GM12892 (cell line): ENCODE measurements at regions not wholly inside any gene's neighbourhood (a gene's known extent, or its start where the extent isn't known, plus 50 kb on each side); places are given as distances from the start of the nearest gene placed in this dataset.
"Not testable (repeated sequence)": the region's sequence is repeated elsewhere in the genome, so short reads cannot be mapped to it uniquely, and the experiment has no call there.

Experiments used
- POLR2A ChIP-seq: IDR thresholded peaks from 2 replicates; pipeline ENCODE4 v1.6.1; 2011; ENCODE audit warnings: low read depth, low read length, control low read depth
- POLR2AphosphoS5 ChIP-seq: IDR thresholded peaks from 2 replicates; pipeline ENCODE4 v1.6.1; 2011; ENCODE audit warnings: low read depth, low read length, control low read depth
- TAF1 ChIP-seq: IDR thresholded peaks from 2 replicates; pipeline ENCODE4 v1.6.1; 2011; ENCODE audit warnings: low read depth, mild to moderate bottlenecking, control low read depth, low read length, borderline replicate concordance

DNA sequence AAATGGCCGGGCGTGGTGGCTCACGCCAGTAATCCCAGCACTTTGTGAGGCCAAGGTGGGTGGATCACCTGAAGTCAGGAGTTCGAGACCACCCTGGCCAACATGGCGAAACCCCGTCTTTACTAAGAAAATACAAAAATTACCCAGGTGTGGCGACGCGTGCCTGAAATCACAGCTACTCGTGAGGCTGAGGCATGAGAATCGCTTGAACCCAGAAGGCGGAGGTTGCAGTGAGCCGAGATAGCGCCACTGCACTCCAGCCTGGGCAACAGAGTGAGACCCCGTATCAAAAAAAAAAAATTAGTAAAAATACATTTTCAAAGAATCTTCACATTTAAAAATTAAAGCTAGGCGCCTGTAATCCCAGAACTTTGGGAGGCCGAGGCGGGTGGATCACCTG, 125.6 kb upstream of the BTN3A2 start:
- not testable (repeated sequence) for TF ChIP-seq POLR2A, POLR2AphosphoS5, TAF1
